HL-60 (cell line): ENCODE measurements at regions not wholly inside any gene's neighbourhood (a gene's known extent, or its start where the extent isn't known, plus 50 kb on each side); places are given as distances from the start of the nearest gene placed in this dataset.

Experiments used
- GABPA ChIP-seq: IDR thresholded peaks from 2 replicates; pipeline ENCODE4 v1.6.1; 2012; ENCODE audit warnings: low read depth
- POLR2AphosphoS5 ChIP-seq: IDR thresholded peaks from 2 replicates; pipeline ENCODE4 v1.6.1; 2012; ENCODE audit warnings: low read depth
- SPI1 ChIP-seq: IDR thresholded peaks from 2 replicates; pipeline ENCODE4 v1.6.1; 2012; ENCODE audit warnings: low read depth, mild to moderate bottlenecking, borderline replicate concordance
- TF ChIP-seq, protein P1 (sequence below): IDR thresholded peaks from one replicate; pipeline ENCODE4 v1.5.1; 2011; ENCODE audit warnings: low read length, control low read depth, inconsistent platforms; ENCODE audit not compliant: insufficient read depth
- TF ChIP-seq, protein P2 (sequence below): IDR thresholded peaks from 2 replicates; pipeline ENCODE4 v1.6.1; 2012; ENCODE audit warnings: low read depth; ENCODE audit not compliant: insufficient replicate concordance

DNA sequence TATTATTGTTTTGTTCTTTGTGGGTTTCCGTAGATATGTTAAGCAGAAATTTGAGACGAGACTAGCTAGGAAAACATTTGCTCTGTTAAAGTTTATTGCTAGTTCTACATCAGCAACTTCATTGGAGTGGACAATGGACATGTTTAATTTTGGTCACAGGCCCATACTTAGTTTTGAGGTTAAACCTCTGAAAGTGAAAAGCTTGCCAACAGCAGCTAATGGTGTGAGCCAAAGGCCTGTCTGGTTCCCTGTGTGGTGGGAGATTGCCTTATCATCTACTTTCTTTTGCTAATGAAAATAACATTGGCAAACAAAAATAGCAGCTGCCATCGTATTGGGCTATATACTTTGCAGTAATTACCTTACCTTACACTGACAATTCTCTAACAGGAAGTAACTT, 388.4 kb upstream of the FZD8 start:
- TF ChIP-seq, protein P1, sequence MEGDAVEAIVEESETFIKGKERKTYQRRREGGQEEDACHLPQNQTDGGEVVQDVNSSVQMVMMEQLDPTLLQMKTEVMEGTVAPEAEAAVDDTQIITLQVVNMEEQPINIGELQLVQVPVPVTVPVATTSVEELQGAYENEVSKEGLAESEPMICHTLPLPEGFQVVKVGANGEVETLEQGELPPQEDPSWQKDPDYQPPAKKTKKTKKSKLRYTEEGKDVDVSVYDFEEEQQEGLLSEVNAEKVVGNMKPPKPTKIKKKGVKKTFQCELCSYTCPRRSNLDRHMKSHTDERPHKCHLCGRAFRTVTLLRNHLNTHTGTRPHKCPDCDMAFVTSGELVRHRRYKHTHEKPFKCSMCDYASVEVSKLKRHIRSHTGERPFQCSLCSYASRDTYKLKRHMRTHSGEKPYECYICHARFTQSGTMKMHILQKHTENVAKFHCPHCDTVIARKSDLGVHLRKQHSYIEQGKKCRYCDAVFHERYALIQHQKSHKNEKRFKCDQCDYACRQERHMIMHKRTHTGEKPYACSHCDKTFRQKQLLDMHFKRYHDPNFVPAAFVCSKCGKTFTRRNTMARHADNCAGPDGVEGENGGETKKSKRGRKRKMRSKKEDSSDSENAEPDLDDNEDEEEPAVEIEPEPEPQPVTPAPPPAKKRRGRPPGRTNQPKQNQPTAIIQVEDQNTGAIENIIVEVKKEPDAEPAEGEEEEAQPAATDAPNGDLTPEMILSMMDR, result no peak
- TF ChIP-seq POLR2AphosphoS5 (no peak), GABPA (no peak), SPI1 (no peak)
- TF ChIP-seq, protein P2, sequence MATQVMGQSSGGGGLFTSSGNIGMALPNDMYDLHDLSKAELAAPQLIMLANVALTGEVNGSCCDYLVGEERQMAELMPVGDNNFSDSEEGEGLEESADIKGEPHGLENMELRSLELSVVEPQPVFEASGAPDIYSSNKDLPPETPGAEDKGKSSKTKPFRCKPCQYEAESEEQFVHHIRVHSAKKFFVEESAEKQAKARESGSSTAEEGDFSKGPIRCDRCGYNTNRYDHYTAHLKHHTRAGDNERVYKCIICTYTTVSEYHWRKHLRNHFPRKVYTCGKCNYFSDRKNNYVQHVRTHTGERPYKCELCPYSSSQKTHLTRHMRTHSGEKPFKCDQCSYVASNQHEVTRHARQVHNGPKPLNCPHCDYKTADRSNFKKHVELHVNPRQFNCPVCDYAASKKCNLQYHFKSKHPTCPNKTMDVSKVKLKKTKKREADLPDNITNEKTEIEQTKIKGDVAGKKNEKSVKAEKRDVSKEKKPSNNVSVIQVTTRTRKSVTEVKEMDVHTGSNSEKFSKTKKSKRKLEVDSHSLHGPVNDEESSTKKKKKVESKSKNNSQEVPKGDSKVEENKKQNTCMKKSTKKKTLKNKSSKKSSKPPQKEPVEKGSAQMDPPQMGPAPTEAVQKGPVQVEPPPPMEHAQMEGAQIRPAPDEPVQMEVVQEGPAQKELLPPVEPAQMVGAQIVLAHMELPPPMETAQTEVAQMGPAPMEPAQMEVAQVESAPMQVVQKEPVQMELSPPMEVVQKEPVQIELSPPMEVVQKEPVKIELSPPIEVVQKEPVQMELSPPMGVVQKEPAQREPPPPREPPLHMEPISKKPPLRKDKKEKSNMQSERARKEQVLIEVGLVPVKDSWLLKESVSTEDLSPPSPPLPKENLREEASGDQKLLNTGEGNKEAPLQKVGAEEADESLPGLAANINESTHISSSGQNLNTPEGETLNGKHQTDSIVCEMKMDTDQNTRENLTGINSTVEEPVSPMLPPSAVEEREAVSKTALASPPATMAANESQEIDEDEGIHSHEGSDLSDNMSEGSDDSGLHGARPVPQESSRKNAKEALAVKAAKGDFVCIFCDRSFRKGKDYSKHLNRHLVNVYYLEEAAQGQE, result no peak
